GM12891 (cell line): ENCODE measurements at regions not wholly inside any gene's neighbourhood (a gene's known extent, or its start where the extent isn't known, plus 50 kb on each side); places are given as distances from the start of the nearest gene placed in this dataset.

Source experiments
- DNase-seq: peaks from one replicate; pipeline ENCODE4 v3.0.0; 2011; ENCODE audit warnings: low spot score; ENCODE audit not compliant: insufficient read length
- FAIRE-seq: peaks from 2 replicates; lab custom pipeline; 2011; peaks lifted over from hg19 to GRCh38; lab: Jason Lieb, UNC
- PAX5 ChIP-seq: IDR thresholded peaks from 2 replicates; pipeline ENCODE4 v1.6.1; 2011; ENCODE audit warnings: low read length, moderate library complexity, mild to moderate bottlenecking; ENCODE audit not compliant: insufficient read depth, severe bottlenecking
- POLR2A ChIP-seq: IDR thresholded peaks from 2 replicates; pipeline ENCODE4 v1.6.1; 2011; ENCODE audit warnings: low read depth, low read length, control low read depth
- POLR2AphosphoS5 ChIP-seq: IDR thresholded peaks from 2 replicates; pipeline ENCODE4 v1.6.1; 2011; ENCODE audit warnings: low read depth, low read length, control low read depth
- POU2F2 ChIP-seq: IDR thresholded peaks from 2 replicates; pipeline ENCODE4 v1.6.1; 2011; ENCODE audit warnings: low read depth, mild to moderate bottlenecking, control low read depth, low read length, moderate library complexity
- SPI1 ChIP-seq: IDR thresholded peaks from 2 replicates; pipeline ENCODE4 v1.6.1; 2011; ENCODE audit warnings: low read depth, low read length, control low read depth
- TAF1 ChIP-seq: IDR thresholded peaks from 2 replicates; pipeline ENCODE4 v1.6.1; 2011; ENCODE audit warnings: low read depth, low read length, control low read depth

DNA sequence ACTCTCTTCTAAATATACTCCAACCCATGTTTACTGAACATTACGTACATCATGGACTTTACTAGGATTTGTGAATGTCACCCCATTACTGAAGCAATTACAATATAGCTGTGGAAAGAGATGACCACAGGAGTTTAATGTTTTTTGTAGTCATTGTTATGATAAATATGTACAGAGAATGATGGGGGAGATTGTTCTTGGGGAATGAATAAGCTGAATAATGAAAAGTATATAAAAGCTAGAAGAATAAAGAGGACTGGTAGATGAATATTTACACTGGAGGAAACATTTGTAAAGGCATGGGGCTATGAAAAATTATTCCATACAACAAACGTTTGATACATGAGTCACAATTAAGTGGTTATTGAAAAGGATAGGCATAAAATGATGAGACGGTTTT lies 340.9 kb downstream of the SEMA3D start:
- TF ChIP-seq POLR2A (no peak), POLR2AphosphoS5 (no peak), TAF1 (no peak), PAX5 (no peak), SPI1 (no peak), POU2F2 (no peak)
- no peak for FAIRE-seq
- DNase-seq: no peak

DNA sequence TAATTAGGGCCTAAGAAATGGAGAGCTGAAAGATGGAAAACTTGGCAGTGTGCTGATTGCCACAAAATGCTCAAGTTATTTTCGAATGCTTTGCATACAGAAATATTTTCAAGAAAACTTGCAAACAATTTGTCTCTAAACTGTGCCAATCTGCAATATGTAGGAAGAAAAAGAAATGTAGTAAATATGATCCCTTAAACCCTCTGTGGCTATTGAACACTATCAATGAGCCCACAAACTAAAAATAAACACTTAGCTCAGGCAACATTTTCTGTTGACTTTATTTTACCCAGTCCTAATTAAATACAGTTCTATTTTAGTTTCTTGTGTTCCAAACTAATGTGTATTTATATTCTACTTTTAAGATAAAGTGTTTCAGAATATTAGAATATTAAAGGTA lies 342.1 kb downstream of the SEMA3D start:
- DNase-seq (no peak), FAIRE-seq (no peak)
- TF ChIP-seq POLR2A (no peak), POU2F2 (no peak), PAX5 (no peak), TAF1 (no peak), SPI1 (no peak), POLR2AphosphoS5 (no peak)

- no peak for FAIRE-seq
- TF ChIP-seq SPI1: no peak
- no peak for TF ChIP-seq POLR2AphosphoS5
- TF ChIP-seq TAF1: no peak
- no peak for TF ChIP-seq POLR2A
- no peak for TF ChIP-seq PAX5
- TF ChIP-seq POU2F2: no peak
- DNase-seq: no peak
Observed at GRCh38 chr7:84841809-84842208, 345.0 kb downstream of the SEMA3D start.

DNA sequence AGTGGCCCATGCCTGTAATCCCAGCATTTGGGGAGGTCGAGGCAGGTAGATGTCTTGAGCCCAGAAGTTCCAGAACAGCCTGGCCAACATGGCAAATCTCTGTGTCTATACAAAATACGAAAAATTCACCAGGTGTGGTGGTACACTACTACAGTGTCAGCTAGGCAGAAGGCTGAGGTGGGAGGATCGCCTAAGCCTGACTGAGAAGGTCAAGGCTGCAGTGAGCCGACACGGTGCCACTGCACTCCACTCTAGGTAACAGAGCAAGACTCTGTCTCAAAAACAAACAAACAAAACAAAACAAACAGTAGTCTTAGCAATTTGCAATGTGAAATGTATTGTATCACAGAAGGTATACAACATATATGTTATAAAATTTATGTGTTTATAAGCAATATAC lies 348.0 kb downstream of the SEMA3D start:
- DNase-seq (no peak), FAIRE-seq (no peak)
- TF ChIP-seq PAX5 (no peak), SPI1 (no peak), POU2F2 (no peak), POLR2AphosphoS5 (no peak), POLR2A (no peak), TAF1 (no peak)

DNA sequence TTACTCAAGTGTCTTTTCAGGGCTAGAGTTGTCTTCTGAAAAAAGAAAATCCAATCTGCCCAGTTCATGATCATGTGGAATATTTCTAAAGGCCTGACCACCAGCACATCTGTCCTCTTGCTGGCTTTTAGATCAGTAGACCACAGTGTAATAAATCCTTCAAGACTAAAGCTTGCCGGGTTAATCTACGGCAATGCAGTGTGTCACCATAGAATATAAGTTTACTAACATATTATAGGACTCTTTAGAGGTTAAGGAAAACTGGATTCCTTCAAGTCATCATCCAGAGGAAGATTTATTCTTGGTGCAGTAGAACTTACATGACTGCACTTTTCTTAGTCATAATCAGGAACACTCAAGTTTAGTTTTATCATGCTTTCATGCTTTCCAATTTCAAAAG lies 349.5 kb downstream of the SEMA3D start:
- no peak for FAIRE-seq

DNA sequence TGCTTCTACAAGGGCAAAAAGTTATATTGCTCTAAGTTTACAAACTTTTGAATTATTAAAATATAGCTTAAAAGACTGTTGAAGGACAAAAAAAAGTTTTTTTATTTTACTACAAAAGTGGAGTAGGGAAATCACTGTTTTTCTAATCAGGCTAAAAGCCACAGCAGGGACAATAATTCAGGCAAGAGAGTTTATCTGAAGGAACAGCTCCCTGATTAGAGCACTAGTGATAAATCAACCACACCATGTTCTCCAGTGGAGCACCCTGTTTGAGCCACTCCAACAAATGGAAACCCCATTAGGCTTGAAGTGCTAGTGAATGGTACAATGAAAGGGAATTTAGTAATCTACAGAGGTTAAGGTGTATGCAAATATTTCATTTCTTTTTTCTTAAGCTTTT lies 357.1 kb downstream of the SEMA3D start:
- no peak for FAIRE-seq
- DNase-seq: no peak
- TF ChIP-seq POLR2A: no peak
- no peak for TF ChIP-seq SPI1
- no peak for TF ChIP-seq PAX5
- no peak for TF ChIP-seq POU2F2
- no peak for TF ChIP-seq POLR2AphosphoS5
- TF ChIP-seq TAF1: no peak

More for the DNA sequence above, 349.5 kb downstream of the SEMA3D start:
- DNase-seq: no peak
- TF ChIP-seq POLR2A (no peak), SPI1 (no peak), PAX5 (no peak), TAF1 (no peak)

- no peak for TF ChIP-seq PAX5
- no peak for TF ChIP-seq POU2F2
- TF ChIP-seq TAF1: no peak
- no peak for TF ChIP-seq POLR2A
- TF ChIP-seq POLR2AphosphoS5: no peak
- no peak for TF ChIP-seq SPI1
- FAIRE-seq (no peak), DNase-seq (no peak)
Observed at GRCh38 chr7:84824057-84824651, 362.7 kb downstream of the SEMA3D start.

DNA sequence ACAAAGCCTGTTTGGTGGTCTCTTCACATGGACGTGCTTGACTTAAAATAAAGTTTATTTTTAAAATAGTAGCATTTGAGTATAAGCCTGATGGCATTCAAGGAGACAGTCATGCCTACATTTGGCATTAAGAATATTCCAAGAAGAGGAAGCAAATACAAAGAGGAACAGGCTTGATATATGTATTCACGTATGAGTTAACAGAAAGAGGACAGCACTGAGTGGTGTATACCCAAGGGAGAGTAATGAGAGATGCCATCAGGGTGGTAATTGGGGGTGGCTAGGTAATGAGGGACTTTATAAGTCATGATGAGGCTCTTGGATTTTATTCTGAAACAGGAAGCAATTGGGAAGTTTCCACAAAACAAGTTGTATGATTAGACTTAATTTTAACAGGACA lies 363.3 kb downstream of the SEMA3D start:
- TF ChIP-seq PAX5 (no peak), POLR2AphosphoS5 (no peak), POLR2A (no peak), POU2F2 (no peak), SPI1 (no peak), TAF1 (no peak)
- FAIRE-seq: no peak
- no peak for DNase-seq

GRCh38 chr7:84822941-84823510 lies 363.8 kb downstream of the SEMA3D start:
- FAIRE-seq: no peak
- DNase-seq: no peak
- TF ChIP-seq POU2F2: no peak

DNA sequence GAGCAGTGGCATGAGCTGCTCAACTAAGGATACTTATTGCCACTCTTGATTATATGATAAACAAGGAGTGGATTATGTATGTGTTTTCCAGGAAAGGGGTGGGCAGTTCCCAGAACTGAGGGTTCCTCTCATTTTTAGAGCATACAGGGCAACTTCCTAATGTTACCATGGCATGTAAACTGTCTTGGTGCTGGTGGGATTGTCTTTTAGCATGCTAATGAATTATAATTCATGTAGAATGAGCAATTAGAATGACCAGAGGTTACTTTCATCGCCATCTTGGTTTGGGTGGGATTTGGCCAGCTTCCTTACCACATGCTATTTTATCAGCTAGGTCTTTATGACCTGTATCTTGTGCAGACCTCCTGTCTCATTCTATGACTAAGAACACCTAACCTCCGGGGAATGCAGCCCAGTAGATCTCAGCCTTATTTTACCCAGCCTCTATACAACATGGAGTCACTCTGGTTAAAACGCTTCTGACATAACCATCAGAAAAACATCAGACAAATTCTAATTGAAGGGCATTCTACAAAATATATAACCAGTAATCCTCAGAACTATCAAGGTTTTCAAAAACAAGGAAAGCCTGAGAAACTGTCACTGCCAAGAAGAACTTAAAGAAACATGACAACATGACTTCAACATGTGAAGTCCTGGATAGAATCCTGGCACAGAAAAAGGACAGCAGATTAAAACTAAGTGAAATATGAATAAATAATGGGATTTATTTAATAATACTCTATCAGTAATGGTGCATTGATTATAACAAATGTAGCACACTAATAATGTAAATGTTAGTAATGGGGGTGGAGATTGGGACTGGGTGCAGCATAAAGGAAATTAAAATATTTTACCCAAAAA lies 365.0 kb downstream of the SEMA3D start:
- TF ChIP-seq POU2F2: no peak
- DNase-seq (no peak), FAIRE-seq (no peak)
